ENCODE measurements at regions not wholly inside any gene's neighbourhood (a gene's known extent, or its start where the extent isn't known, plus 50 kb on each side); places are given as distances from the start of the nearest gene placed in this dataset.
A peak's percentile ranks its signal among the peaks of the same experiment; 100 is the strongest.

DNA sequence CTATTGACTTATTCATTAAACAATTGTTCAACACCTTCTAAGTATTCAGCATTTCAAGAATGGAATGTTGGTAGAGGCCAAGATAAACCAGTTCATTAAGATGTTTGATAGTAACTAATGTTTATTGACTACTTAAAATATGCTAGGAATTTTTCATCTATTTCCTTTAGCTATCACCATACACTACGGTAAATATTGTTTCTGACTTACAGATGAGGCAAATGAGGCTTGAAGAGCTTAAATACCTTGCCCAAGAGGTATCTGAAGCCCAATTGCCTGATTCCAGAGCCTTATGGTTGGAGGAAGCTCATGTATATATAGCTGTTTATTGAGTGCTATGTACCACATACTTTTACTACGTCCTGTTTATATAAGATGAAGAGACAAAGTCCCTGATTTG lies 286.2 kb downstream of the NDFIP2 start:
- peak; percentile 31 for DNase-seq

- DNase-seq: peak; percentile 50
Observed at GRCh38 chr13:79765331-79765730, 284.4 kb downstream of the NDFIP2 start.

GRCh38 chr13:79749984-79750551 lies 269.1 kb downstream of the NDFIP2 start:
- peak; percentile 99 for DNase-seq

DNA sequence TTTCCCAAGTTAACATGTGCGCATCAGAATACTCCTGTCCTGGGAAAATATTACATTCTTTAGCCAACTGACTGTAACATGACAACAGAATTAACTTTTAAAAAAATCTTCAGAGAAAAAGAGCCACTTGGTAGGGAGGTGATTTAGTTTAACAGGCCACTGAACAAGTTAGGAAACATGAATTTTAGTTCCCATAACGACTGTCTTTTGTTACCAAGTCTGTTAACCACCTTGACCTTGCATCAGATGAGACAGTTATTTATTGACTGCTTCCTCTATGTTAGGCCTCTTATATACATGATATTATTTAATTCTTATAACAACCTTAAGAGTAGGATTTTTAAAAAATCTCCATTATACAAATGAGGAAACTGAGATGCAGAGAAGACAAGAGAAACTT lies 268.6 kb downstream of the NDFIP2 start:
- no peak for DNase-seq

GRCh38 chr13:79745081-79745480 lies 264.1 kb downstream of the NDFIP2 start:
- no peak for DNase-seq

GRCh38 chr13:79742923-79743322 lies 262.0 kb downstream of the NDFIP2 start:
- no peak for DNase-seq

- peak; percentile 71 for DNase-seq
Observed at GRCh38 chr13:79740991-79741390, 260.0 kb downstream of the NDFIP2 start.

DNA sequence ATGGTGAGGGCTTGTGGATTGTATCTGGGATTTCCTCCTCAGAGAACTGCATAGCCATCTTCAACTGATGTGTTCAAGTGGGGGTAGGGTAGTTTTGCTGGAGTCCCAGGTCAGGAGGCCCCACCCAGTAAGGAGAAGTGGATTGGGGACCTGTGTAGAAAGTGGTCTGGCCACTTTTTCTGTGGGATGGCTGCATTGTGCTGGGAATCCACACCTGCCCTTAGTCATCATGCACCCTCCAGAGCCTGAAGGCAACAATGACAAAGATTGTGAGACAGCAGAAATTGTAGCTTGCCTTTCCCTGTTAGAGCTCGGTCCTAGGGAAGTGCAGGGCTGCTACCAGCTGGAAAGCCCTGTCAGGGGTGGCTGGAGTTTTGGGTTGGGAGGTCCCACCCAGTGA lies 255.4 kb downstream of the NDFIP2 start:
- DNase-seq: no peak

GRCh38 chr13:79735228-79735627 lies 254.3 kb downstream of the NDFIP2 start:
- DNase-seq: peak; percentile 50

- no peak for DNase-seq
Observed at GRCh38 chr13:79727086-79727485, 246.1 kb downstream of the NDFIP2 start.

- DNase-seq: no peak
Observed at GRCh38 chr13:79725841-79726240, 244.9 kb downstream of the NDFIP2 start.

DNA sequence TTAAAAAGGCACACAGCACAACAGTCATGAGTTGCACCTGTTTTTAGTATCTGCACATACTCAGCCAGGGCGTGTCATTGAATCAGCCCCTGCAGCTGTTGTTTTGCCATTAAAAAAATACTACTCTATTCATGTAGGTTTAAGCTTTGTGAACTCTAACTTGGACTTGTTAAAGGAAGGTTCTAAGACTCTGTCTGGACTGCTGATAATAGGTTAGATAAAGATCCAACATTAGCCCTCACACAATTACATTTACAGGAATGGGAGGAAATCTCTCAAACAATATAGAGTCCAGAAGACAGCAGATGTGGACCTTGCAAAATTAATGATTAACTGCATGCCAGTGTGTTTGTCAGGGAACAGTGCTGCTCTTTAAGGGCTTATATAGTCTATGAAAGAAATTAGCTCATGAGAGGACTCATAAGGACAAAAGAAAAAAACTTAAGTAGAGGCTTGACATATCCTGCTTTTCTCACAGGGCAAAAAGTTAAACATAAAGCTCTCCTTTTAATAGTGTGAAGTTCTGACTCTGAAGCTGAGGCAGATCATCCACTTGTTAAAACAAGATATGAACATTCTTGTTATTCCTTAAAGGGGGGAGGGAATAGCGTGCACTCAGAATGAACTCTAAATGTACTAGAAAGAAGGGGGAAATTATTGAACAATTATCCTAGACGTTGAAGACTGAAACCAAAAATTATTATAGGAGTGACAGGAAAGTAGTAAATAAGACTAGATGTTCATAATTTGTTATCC lies 243.6 kb downstream of the NDFIP2 start:
- DNase-seq: no peak

- DNase-seq: no peak
Observed at GRCh38 chr13:79723519-79724024, 242.6 kb downstream of the NDFIP2 start.

- DNase-seq: no peak
Observed at GRCh38 chr13:79722885-79723445, 242.0 kb downstream of the NDFIP2 start.

- DNase-seq: no peak
Observed at GRCh38 chr13:79716191-79716590, 235.2 kb downstream of the NDFIP2 start.

DNA sequence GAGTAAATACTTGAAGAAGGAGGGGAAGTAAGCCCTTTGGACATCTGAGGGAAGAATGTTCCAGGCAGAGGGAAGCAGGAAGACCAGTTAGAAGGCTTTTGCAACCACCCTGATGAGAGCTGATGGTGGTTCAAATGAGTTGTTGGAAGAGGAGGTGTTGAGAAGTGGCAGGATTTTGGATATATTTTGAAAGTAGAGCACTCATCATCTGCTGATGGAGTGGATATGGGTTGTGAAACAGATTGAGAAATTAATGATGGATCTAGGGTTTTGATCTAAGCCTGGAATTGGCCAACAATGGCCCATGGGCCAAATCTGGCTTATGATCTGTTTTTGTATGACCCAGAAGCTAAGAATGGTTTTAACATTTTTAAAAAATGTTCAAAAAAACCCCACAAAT lies 230.7 kb downstream of the NDFIP2 start:
- DNase-seq: no peak

DNA sequence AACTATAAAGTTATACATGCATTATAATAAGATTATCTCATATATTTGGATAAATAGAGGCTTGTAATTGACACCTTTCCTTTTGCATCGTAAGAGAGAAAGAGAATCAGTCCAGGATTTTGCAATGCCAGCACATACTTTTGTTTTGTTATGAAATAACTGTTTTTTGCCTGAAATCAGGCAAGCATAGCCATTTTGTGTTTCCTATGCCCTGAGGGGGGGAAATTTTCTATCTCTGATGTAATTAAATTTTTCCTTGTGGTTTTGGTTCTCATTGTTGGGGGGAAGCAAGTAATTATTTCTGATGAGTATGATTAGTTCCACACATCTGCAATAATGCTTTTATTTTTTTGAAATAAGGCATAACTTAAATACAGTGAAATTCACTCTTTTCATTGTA lies 229.4 kb downstream of the NDFIP2 start:
- peak; percentile 48 for DNase-seq

GRCh38 chr13:79709471-79709870 lies 228.5 kb downstream of the NDFIP2 start:
- DNase-seq: no peak

- no peak for DNase-seq
Observed at GRCh38 chr13:79703772-79704171, 222.8 kb downstream of the NDFIP2 start.

- DNase-seq: no peak
Observed at GRCh38 chr13:79695754-79696153, 214.8 kb downstream of the NDFIP2 start.

DNA sequence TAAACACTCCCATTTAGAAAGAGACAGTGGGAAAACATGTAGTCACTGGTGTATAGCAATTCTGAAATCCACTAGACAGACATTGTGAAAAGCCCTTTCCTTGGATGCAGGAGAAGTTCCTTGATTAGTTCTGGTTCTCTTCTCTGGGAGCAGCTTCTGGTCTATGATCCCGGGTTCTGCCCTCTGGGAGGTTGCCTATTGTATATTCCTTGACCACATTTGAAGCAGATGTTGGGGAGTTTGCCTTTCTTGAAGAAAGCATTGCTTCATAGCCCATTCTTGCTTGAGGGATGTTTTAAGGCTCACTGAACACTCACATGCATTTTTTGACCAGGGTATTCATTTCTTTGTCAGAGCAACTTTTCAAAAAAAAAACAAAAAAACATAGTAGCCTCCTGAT lies 211.9 kb downstream of the NDFIP2 start:
- no peak for DNase-seq

DNA sequence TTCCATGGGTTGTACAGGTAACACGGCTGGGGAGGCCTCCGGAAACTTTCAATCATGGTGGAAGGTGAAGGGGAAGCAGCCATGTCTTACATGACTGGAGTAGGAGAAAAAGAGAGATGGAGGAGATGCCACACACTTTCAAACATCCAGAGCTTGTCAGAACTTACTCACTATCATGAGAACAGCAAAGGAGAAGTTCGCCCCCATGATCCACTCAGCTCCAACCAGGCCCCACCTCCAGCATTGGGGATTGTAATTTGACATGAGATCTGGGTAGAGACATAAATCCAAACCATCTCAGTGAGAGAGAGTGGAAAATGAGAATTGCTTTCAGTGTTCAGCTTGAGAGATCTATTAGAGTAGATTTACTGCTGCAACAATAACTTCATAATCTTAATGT lies 210.9 kb downstream of the NDFIP2 start:
- DNase-seq: no peak

DNA sequence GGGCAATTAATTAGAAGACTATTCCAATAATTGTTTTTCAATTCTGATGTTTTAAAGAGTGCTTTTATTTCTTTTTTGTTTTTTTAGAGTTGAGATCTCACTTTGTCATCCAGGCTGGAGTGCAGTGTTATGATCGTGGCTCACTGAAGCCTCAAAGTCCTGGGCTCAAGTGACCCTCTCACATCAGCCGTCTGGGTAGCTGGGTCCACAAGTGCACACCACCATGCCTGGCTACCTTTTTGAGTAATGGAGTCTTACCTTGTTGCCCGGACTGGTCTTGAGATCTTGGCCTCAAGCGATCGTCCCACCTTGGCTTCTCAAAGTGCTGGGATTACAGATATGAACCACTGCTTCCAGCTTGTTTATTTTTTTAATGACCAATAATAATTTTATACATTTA lies 207.8 kb downstream of the NDFIP2 start:
- no peak for DNase-seq

- DNase-seq: no peak
Observed at GRCh38 chr13:79686441-79686840, 205.5 kb downstream of the NDFIP2 start.
